Vagina (tissue), 2 donors: ENCODE measurements at regions not wholly inside any gene's neighbourhood (a gene's known extent, or its start where the extent isn't known, plus 50 kb on each side); places are given as distances from the start of the nearest gene placed in this dataset.

Experiments used
- CTCF ChIP-seq, 3 experiments: fragments of 450-650 bp in 2 of 3; fragments of 200-600 bp in 1 of 3; sonication (generic) in 1 of 3; IDR thresholded peaks; one replicate each; pipeline ENCODE4 v1.5.1; 2017 to 2019; ENCODE audit warnings: antibody characterized with exemption in 3 of 3, mild to moderate bottlenecking in 2 of 3, moderate library complexity in 2 of 3
- POLR2A ChIP-seq, 2 donors: fragments of 450-650 bp; IDR thresholded peaks; one replicate each; pipeline ENCODE4 v1.6.1; 2017; ENCODE audit warnings: antibody characterized with exemption in 2 of 2, mild to moderate bottlenecking in 2 of 2, moderate library complexity in 2 of 2
- POLR2AphosphoS5 ChIP-seq, 2 donors: sonication (generic); formaldehyde crosslinking; IDR thresholded peaks; one replicate each; pipeline ENCODE4 v1.9.0; 2017; ENCODE audit warnings: antibody characterized with exemption in 2 of 2, mild to moderate bottlenecking in 2 of 2, low read depth in 1 of 2; ENCODE audit not compliant: insufficient read depth in 1 of 2

GRCh38 chr6:12555267-12555666, 161.3 kb upstream of the PHACTR1 start:
- TF ChIP-seq CTCF (IDR thresholded peaks at IDR 0.05) (no peak), POLR2A (IDR thresholded peaks at IDR 0.05) (no peak), POLR2AphosphoS5 (IDR thresholded peaks at IDR 0.05; ENCODE audit: insufficient read depth in 1 of 2, low read depth in 1 of 2) (no peak)
